ENCODE measurements at regions not wholly inside any gene's neighbourhood (a gene's known extent, or its start where the extent isn't known, plus 50 kb on each side); places are given as distances from the start of the nearest gene placed in this dataset.

DNA sequence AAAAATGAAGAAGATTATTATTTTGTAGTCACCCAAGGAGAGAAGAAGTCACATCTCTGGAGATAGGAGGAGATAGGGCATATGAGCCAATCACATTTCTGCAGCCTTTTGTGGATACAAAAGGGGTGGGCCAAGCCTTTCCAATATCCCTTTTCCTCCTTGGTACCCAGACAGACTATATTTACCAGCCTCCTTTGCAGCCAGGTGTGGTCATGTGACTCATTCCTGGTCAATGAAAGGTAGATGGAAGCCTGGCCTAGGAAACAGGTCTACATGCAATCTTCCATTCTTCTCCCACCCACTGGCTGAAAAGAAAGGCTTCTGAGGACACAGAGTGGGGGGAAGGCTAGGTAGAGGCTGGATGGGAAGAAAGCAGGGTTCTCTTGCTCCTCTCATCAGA, 58.1 kb upstream of the ERG start:
- no peak for DNase-seq

DNA sequence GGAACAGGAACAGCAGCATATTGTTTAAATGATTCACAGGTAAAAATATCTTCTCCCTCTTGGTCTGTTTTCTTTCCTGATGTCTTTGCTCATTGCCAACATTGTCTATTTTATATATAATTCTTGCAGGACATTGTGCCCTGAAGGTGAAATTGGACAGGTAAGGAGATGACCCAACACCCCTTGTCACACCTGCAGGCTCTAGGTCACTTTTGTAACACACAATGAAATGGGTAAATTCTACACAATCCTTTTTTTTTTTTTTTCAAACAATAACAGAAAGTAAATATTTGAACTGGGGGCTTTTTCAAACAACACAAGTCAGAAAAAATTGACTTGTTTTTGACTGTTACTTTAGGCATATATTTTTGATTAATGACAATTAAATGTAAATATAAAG, 62.9 kb upstream of the ERG start:
- no peak for DNase-seq

DNA sequence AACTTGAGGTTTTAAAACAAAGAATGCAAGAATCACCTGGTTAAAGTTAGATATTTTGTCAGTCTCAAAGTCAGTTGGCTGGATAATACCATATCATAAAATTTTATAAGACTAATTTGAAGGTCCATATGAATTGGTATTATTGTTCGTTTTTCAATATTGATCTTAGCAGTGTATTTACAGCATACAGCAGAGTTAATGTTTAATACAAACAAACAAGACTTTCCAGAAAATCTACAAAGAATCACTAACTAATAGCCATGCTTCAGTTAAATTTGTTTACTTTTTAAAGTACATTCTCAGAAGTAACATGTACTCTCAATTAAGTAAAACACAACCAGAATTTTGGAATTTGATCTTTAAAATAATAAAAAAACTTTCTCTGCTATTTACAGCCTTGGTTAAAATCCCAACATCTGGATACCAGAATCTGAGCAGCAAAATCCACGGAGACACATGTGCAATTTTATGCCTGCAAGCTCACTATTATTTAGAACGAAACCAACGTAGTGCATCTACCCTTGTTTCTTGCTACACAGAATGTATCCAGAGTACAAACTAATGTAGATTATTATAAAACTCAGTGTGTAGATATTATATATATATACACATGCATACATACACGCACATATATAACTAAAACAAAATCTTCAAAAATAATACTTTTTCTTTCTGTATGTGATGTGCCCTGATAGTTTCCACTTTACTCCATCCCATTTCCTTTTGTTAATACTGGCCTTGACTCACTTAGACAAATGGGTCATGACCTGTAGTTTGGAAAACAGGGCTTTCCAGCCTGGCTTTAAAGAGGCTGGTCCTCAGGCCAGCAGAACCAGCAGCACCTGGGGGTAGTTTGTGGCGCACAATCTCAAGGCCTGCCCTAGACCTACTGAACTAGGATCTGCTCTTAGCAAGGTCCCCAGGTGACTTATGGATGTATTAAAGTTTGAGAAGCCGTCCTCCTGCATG, 63.6 kb upstream of the ERG start:
- DNase-seq, result no peak

DNA sequence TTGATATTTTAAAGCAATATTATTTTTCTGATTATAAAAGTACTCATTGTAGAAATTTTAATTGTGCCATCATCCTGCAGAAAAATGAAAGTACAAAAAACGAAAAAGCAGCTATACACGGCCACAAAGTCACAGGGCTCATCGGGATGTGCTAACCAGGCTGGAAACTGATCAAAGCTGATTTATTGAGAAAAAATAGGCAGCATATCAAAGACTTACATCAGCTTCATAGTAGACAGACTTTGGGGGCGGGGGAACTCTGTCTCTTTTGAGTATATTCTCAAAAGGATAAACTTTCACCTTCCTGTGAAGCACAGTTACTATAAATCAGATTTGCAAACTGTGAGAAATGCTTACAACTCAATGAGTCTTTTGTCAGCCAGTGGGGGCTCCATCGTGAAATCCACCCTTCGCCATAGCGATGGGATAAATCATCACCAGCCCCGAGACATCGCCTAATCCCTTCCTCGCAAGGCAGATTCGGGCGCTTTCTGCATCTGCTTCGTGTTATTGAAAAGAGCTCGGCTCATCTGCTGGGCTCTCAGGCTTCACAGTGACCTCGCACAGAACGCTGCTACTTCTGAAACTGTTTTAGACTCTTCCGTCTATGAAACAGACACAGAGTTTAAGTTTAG, 69.2 kb upstream of the ERG start:
- DNase-seq, result no peak

DNA sequence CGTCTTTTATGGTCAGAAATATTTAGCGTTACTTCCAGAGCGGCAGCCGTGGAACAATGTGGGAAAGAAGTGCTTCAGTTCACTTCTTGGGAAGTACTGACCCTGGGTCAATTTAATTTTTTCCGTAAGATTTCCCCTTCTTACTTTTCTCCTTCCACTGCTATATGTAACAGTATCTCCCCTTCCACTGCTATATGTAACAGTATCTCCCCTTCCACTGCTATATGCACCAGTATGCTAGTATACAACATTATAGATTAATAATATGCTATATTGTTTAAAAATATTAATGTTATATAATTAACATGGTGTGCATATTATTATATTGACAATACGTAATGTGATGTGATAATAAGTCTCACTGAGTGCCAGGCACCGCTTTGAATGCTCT, 69.7 kb upstream of the ERG start:
- DNase-seq, result no peak

DNA sequence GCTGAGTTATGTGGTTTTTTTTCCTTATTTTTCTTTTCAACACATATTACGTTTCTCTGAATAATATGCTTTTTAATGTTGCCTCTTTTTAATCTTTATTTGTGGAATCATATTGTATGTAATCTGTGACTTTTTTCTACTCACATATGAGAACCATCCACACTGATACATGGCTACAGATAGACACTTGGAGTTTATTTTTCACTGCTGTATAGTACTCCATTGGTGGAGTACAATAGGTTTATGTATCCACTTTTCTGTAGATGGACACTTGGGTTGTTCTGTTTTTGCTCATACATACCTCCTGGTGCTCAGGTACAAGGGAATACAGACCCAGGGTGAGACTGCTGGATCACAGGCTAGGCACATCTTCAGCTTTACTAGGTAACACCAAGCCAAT, 71.5 kb upstream of the ERG start:
- DNase-seq, result no peak

DNA sequence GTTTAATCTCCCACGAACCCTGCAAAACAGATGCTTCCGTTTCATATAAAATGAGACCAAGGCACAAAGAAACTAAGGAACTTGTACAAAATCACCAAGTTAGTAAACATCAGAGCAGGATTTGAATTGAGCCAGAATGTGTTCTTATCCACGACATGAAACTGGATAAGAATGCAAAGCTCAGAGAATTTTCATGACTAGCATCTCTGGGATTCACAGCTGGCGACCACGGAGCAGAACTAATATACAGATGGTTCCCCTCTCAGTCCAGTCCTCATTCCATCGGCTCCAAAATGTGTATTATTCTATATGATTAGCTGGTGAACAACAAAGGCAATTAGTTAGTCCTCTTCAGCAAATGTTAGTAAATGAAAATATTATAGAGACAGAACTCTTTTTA, 72.3 kb upstream of the ERG start:
- DNase-seq, result no peak

DNA sequence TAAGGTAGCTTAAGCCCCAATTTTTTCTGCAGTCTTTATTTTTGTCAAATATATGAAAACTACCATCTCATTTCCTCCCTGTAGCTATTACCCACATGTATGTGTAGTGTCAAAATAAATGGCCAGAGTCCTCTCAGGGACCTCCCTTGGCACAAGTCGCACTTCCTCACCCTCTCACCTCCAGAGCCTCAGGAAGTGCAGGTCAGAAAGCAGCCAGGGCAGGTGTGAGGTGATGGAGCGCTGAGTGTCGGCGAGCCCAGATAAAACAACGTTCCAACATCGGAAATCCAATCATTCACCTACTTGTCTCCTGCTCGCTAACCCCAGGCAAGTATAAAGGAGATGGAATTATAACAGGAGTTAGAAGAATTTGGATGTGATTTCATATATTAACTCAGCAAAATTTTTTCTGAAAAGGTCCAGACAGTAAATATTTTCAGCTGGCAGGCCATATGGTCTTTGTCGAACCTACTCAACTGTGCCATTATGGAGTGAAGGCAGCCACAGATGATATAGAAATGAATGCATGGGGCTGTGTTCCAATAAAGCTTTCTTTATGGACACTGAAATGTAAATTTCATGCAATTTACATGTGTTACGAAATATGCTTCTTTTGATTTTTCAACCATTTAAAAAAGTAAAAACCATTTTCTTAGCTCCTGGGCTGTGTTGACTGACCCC, 76.8 kb upstream of the ERG start:
- no peak for DNase-seq

DNA sequence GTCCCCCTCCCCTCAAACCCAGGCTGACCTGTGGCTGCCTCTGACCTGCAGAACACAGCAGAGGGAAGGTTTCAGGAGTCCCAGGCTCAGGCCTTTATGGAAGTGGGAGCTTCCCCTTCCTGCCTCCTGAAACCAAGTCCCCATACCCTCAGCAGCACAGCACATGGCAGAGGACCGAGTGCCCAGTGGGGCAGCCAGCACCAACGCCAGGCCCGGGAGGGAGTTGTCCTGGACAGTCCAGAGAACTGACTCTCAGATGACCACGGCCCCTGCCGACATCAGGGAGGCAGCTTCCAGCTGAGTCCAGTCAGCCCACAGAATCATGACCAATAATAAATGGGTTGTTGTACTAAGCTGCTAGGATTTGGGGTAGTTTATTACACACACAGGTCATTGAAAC, 79.6 kb upstream of the ERG start:
- DNase-seq, result no peak

DNA sequence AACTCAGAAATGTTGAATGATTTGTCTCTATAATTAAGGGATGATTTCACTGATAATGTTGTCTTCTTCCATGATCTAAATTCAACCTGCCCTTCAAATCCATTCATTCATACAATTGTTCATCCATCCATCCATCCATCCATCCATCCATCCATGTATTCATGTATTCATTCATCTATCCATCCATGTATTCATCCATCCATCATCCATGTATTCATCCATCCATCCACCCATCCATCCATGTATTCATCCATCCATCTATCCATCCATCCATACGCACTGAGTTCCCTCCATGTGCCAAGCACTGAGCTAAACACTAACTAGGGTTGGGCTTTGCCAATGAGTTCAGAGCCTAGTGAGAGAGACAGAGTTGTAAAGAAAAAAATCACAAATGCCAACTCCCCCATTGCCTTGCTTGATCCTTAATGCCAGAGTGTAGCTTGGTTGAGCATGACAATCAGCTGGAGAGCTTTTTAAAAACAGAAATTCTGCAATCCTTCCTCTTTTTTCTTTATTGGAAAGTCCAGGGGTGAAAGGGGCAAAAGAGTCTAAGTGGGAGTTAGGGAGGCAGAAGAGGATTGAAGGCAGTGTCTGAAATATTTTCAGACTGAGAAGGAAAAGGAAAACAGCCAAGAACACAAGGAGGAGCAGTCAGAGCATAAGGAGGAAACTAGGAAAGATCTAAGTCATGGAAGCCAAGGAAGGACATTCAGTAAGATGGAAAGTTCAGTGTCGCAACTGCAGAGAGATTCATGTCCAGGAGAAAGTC, 92.4 kb upstream of the ERG start:
- no peak for DNase-seq

DNA sequence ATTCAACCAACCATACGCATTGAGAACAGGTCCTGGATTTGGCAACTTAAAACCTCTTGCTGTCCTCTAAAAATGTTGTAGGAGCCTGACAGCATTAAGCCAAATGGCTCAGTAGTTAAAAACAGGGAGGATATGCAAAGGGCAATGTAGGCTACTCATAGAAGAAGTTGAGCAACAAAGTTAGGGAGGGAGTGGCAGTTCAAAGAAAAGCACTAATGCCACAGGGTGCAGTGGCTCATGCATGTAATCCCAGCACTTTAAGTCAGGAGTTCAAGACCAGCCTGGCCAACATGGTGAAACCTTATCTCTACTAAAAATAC, 92.9 kb upstream of the ERG start:
- DNase-seq, result no peak

DNA sequence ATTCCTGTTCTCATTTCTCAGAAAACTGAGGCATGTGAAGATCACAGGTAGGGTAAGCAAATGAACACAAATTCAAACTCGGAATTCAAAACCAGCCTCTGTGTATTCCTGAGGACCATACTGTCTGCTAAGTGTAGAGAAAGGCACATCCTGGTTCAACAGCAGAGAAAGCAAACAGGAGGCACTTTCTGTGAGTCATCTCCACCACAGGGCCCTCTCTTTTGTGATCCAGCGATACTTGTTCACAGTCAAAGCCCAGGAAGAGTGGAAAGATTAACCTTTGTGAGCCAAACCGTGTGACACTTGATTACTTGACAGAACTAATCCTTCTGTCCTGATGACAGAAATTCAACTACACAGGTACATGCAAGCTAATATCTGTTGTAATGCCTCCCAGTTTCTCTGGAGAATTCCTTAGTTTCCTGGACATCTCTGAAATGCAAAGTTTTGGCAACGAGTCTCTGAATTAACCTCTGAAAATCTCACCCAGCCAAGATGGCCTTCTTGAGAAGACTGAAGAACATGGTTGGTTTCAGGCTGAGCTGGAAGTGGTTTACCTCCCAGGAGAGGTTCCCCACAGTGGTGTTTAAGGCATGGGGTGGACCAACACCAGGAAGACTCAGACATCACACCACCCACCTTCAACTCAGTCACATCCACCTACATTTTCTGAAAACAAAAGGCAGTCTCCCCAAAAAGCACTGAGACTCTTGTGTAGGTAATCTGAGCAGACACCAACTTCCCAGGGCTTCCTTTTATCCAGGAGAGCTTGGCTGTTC, 98.2 kb upstream of the ERG start:
- DNase-seq, result peak; percentile 76

DNA sequence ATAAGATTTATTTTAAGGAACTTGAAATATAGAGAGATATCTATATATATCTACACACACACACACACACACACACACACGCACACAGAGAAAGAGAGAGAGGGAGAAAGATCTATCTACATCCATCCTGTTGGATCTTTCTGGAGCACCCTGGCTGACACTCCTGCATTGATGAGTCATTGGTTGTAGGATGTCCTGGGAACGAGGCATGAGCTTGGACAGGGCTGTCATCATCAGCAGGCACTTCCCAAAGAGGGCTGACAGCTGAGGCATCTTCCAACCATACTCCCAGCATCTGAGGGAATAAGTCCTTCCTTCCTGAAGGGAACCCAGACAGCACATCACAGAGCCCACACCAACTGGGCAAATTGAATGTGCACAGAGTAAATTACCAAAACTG, 99.1 kb upstream of the ERG start:
- no peak for DNase-seq

DNA sequence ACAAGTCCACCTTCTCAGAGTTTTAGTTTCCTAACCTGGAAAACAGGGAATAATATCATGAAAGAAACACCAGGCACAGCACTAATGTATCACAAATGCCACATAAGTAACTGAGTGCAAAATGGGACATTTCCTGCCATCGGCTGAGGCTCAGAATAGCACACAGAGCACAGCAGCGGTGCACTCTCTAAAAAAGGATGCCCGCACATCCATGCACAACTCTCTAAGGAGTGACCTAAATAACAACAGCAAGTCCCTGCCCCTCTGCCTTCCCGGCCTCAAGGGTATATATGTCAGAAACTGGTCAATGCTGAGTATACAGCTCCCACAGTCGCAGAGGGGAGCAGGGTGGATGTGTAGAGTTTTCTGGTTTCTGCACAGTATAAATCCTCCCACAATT, 100.1 kb upstream of the ERG start:
- DNase-seq, result no peak

DNA sequence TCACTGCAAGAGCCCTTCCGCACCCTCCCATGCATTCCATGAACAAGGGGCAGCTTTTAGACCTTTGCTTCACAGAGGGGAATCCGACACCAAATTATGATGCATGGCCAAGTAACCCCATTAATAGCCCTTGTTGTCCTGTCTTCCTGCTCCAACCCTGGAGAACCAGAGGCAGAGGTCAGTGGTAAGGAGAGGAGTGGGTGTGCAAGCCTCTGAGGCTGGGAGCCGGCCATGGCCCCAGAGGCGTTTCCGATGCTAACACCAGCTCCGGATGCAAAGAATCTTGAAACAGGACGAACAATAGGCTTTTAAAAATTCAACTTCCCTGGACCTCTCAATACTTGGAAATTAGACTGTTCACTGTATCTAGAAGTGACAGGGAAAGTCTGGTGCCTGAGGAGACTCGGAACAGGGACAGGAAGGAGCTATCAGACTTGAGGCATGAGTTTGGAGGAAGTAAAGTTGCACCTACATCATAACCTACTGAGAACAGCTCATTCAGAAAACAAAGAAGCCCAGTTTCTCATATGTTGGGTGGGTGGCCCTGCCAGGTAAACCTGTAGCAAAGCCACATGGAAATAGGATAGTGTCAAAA, 101.2 kb upstream of the ERG start:
- no peak for DNase-seq

DNA sequence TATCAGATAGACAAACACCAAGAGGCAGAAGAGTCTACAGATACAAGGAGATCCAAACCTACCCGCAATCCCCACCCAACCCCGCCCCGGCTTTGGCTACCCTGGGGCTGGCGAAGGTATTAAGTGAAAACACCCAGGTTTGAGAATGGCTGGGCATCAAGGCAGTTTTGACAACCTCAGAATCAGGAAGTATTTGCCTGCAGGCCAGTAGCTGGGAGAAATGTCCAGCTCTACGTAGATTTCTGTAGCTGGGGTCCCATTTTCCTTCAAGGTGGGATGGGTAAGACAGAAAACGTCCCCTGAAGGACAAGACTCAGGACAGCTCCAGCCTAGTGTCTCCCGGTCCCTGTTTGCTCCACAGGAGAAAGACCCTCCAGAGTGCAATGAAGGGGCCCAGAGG, 101.8 kb upstream of the ERG start:
- DNase-seq, result no peak

DNA sequence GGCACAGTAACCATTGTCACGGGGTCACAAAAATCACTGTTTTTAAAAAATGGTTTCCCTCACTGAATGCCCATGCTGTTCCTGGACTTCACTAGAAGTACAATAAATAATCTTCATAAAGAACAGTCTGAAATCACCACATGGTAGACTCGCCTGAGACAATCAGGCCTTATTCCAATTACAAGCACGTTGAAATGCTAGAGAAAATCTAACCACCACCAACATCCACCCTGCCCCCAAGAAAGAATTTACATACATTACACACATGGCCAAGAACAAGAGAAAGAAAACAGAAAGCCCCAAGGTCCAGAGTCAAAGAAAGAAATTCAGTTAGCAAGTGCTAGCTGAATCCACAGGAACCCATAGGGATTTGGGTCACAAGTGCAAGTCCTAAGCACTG, 107.0 kb upstream of the ERG start:
- no peak for DNase-seq

DNA sequence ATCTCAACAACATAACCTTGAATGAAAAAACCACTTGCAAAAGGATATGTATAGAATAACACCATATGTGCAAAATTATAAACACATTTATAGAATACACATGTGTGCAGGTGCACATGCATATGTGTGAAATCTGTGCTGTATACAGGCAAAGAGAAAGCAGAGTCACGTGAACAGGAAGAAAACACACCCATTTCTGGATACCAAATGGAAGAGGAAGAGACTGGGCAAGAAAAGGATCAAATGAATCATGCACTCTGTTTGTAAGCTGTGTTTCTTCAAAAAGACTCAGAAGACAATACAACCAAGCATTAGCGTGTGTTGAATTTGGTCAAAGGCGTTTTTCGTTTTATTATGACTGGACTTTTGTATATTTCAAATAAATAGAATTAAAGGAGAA, 111.3 kb upstream of the ERG start:
- DNase-seq, result no peak

DNA sequence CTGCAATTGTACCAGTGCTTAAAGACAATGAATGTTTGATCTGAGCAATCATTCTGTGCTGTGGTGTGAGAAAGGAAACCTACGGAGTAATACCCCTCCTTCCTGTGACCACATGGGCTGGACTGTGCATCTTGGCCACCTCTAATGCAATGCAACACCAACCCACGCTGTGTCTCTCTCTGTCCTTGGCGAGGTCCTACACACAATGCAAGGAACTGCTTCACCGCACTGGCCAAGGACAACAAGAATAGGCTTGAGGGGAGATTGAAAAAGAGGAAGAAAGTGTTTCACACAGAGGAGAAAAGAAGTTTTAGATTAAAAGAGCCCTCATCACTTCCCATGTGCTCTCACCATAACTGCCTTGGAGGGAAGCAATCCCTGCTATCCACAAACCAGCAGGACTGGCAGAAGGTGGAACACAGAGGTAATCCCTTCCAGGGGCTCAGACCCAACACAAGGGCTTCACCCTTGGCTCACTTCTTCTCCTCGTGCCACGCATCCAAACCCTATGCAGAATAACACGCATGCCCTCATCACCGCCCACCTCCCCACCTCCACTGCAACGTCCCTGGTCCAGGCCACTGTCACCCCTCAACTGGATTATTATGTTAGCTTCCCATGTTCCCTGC, 112.5 kb upstream of the ERG start:
- no peak for DNase-seq

DNA sequence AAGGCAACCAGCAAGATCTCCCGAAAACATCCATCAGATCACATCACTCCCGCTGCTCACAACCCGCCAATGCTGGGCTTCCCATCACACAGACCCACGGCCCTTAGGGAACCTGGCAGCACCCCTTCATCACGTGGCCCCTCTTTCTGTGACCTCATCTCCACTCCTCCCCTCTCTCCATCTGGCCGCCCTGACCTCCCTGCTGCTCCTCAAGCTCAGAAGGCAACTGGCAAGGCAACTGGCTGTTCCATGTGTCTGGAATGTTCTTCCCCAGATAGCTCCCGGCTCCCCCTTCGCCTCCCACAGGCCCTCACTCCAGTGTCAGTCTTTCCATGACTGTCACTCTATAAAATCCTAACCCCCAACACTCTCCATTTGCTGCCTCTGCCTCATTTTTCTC, 113.0 kb upstream of the ERG start:
- DNase-seq, result no peak

DNA sequence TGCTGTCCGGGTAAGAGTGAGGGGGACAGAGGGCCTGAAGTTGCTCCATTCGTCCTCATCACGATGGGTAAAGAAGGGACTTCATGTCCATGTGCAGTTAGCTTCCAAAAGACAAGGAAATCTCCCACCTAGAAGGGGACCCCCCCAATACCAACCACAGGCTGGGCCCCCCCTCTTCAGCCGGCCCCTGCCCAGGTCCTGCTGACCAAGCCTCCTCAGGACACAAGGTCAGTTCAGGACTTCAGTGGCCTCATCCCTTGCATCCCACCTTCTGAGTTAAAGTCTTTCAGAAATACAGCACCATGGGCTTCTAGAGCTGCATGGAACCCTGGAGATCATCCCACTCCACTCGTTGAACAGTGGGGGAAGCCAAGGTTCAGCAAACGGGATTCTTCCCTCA, 115.4 kb upstream of the ERG start:
- DNase-seq, result no peak

DNA sequence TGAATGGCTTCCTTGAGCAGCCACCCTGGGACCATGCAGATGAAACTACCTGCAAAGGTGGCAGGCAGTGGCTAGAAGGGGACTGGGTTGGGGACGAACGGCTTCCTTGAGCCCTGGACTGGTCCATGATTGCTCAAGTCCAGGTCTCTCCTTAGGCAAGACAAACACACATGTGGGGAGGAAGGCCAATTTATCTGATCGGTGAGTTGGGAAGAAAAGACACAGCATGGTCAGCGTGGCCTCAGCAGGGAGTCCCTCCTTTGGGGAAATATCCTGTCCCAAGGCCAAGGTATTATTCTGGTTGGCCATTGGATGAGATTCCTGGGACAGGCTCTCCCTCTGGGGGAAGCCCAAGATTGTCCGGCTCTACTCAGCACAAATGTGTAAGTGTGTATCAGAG, 116.3 kb upstream of the ERG start:
- DNase-seq, result no peak

Data from NCI-H510A treated with DMSO at 0.1 percent for 48 hours (cell line).